ENCODE measurements at regions not wholly inside any gene's neighbourhood (a gene's known extent, or its start where the extent isn't known, plus 50 kb on each side); places are given as distances from the start of the nearest gene placed in this dataset.

- Histone ChIP-seq H3F3A (ENCODE audit: low read depth) (no peaks in the 10 kb centered on the region), H3K79me2 (ENCODE audit: insufficient read depth, low read length) (no peaks in the 10 kb centered on the region), H4K20me1 (ENCODE audit: insufficient read depth, low read length, poor library complexity, severe bottlenecking) (no peaks in the 10 kb centered on the region), H2AFZ (ENCODE audit: low read length) (no peak overlapping the region), H3K36me3 (ENCODE audit: insufficient read depth, low read length) (no peaks in the 10 kb centered on the region), H3K4me3 (ENCODE audit: low read length, poor library complexity, severe bottlenecking) (no peak overlapping the region), H3K9me2 (replicated peaks; ENCODE audit: low read depth, low read length) (no peaks in the 10 kb centered on the region), H3K4me1 (ENCODE audit: insufficient read depth, low read length, poor library complexity, severe bottlenecking) (no peaks in the 10 kb centered on the region), H3K27me3 (ENCODE audit: insufficient read depth, low read length, poor library complexity, severe bottlenecking) (no peaks in the 10 kb centered on the region), H3K9ac (ENCODE audit: low read depth, low read length, poor library complexity, severe bottlenecking) (no peak overlapping the region), H3K9me3 (ENCODE audit: insufficient read depth, low read depth, low read length) (no peaks in the 10 kb centered on the region), H3K4me2 (ENCODE audit: low read depth, low read length, poor library complexity, severe bottlenecking) (no peak overlapping the region)
- TF ChIP-seq CTCF (conservative IDR thresholded peaks at IDR 0.05; ENCODE audit: low read length) (no peak), EZH2phosphoT487 (IDR thresholded peaks at IDR 0.05; ENCODE audit: borderline replicate concordance) (no peak)
Observed at GRCh38 chr1:55304229-55304740, 89.1 kb upstream of the USP24 start.

- H3K9ac ChIP-seq (ENCODE audit: low read depth, low read length, poor library complexity, severe bottlenecking): no peak overlapping the region
- no peaks in the 10 kb centered on the region for H3K9me2 ChIP-seq (replicated peaks; ENCODE audit: low read depth, low read length)
- H3K4me3 ChIP-seq (ENCODE audit: low read length, poor library complexity, severe bottlenecking): no peak overlapping the region
- no peaks in the 10 kb centered on the region for H3K4me1 ChIP-seq (ENCODE audit: insufficient read depth, low read length, poor library complexity, severe bottlenecking)
- TF ChIP-seq EZH2phosphoT487 (IDR thresholded peaks at IDR 0.05; ENCODE audit: borderline replicate concordance): no peak
- H3K79me2 ChIP-seq (ENCODE audit: insufficient read depth, low read length): no peaks in the 10 kb centered on the region
- H3F3A ChIP-seq (ENCODE audit: low read depth): no peaks in the 10 kb centered on the region
- no peaks in the 10 kb centered on the region for H3K36me3 ChIP-seq (ENCODE audit: insufficient read depth, low read length)
- no peaks in the 10 kb centered on the region for H3K27me3 ChIP-seq (ENCODE audit: insufficient read depth, low read length, poor library complexity, severe bottlenecking)
- H4K20me1 ChIP-seq (ENCODE audit: insufficient read depth, low read length, poor library complexity, severe bottlenecking): no peaks in the 10 kb centered on the region
- H2AFZ ChIP-seq (ENCODE audit: low read length): no peak overlapping the region
- no peak overlapping the region for H3K4me2 ChIP-seq (ENCODE audit: low read depth, low read length, poor library complexity, severe bottlenecking)
- no peaks in the 10 kb centered on the region for H3K9me3 ChIP-seq (ENCODE audit: insufficient read depth, low read depth, low read length)
Observed at GRCh38 chr1:55302972-55303371, 87.8 kb upstream of the USP24 start.

- Histone ChIP-seq H3K4me3 (ENCODE audit: low read length, poor library complexity, severe bottlenecking) (no peak overlapping the region), H2AFZ (ENCODE audit: low read length) (no peak overlapping the region), H3K9ac (ENCODE audit: low read depth, low read length, poor library complexity, severe bottlenecking) (no peak overlapping the region), H3F3A (ENCODE audit: low read depth) (no peaks in the 10 kb centered on the region), H3K36me3 (ENCODE audit: insufficient read depth, low read length) (no peaks in the 10 kb centered on the region), H3K27me3 (ENCODE audit: insufficient read depth, low read length, poor library complexity, severe bottlenecking) (no peaks in the 10 kb centered on the region), H3K4me1 (ENCODE audit: insufficient read depth, low read length, poor library complexity, severe bottlenecking) (no peaks in the 10 kb centered on the region), H4K20me1 (ENCODE audit: insufficient read depth, low read length, poor library complexity, severe bottlenecking) (no peaks in the 10 kb centered on the region), H3K4me2 (ENCODE audit: low read depth, low read length, poor library complexity, severe bottlenecking) (no peak overlapping the region), H3K9me3 (ENCODE audit: insufficient read depth, low read depth, low read length) (no peaks in the 10 kb centered on the region), H3K9me2 (replicated peaks; ENCODE audit: low read depth, low read length) (no peaks in the 10 kb centered on the region), H3K79me2 (ENCODE audit: insufficient read depth, low read length) (no peaks in the 10 kb centered on the region)
- TF ChIP-seq CTCF (conservative IDR thresholded peaks at IDR 0.05; ENCODE audit: low read length): no peak
- no peak for TF ChIP-seq EZH2phosphoT487 (IDR thresholded peaks at IDR 0.05; ENCODE audit: borderline replicate concordance)
Observed at GRCh38 chr1:55301912-55302311, 86.7 kb upstream of the USP24 start.

GRCh38 chr1:55300975-55301374 lies 85.8 kb upstream of the USP24 start:
- H3K9ac ChIP-seq (ENCODE audit: low read depth, low read length, poor library complexity, severe bottlenecking): no peak overlapping the region
- TF ChIP-seq CTCF (conservative IDR thresholded peaks at IDR 0.05; ENCODE audit: low read length) (no peak), EZH2phosphoT487 (IDR thresholded peaks at IDR 0.05; ENCODE audit: borderline replicate concordance) (no peak)

More at GRCh38 chr1:55300975-55301374, 85.8 kb upstream of the USP24 start:
- H3K9me3 ChIP-seq (ENCODE audit: insufficient read depth, low read depth, low read length): no peaks in the 10 kb centered on the region
- no peaks in the 10 kb centered on the region for H4K20me1 ChIP-seq (ENCODE audit: insufficient read depth, low read length, poor library complexity, severe bottlenecking)
- no peaks in the 10 kb centered on the region for H3K4me1 ChIP-seq (ENCODE audit: insufficient read depth, low read length, poor library complexity, severe bottlenecking)
- H3K4me2 ChIP-seq (ENCODE audit: low read depth, low read length, poor library complexity, severe bottlenecking): no peak overlapping the region
- H3K27me3 ChIP-seq (ENCODE audit: insufficient read depth, low read length, poor library complexity, severe bottlenecking): no peaks in the 10 kb centered on the region
- no peaks in the 10 kb centered on the region for H3F3A ChIP-seq (ENCODE audit: low read depth)
- no peak overlapping the region for H3K4me3 ChIP-seq (ENCODE audit: low read length, poor library complexity, severe bottlenecking)
- H3K9me2 ChIP-seq (replicated peaks; ENCODE audit: low read depth, low read length): no peaks in the 10 kb centered on the region
- no peaks in the 10 kb centered on the region for H3K79me2 ChIP-seq (ENCODE audit: insufficient read depth, low read length)
- no peaks in the 10 kb centered on the region for H3K36me3 ChIP-seq (ENCODE audit: insufficient read depth, low read length)
- H2AFZ ChIP-seq (ENCODE audit: low read length): no peak overlapping the region

Data from Loucy (cell line).